Left renal cortex interstitium (tissue), 4 donors: ENCODE measurements at regions not wholly inside any gene's neighbourhood (a gene's known extent, or its start where the extent isn't known, plus 50 kb on each side); places are given as distances from the start of the nearest gene placed in this dataset.

ENCODE experiments used
- DNase-seq, 4 donors: peaks; one replicate each; pipeline ENCODE4 v3.0.0-alpha.2; 2013; ENCODE audit warnings: low read depth in 4 of 4, low spot score in 2 of 4, missing footprints in 1 of 4

DNA sequence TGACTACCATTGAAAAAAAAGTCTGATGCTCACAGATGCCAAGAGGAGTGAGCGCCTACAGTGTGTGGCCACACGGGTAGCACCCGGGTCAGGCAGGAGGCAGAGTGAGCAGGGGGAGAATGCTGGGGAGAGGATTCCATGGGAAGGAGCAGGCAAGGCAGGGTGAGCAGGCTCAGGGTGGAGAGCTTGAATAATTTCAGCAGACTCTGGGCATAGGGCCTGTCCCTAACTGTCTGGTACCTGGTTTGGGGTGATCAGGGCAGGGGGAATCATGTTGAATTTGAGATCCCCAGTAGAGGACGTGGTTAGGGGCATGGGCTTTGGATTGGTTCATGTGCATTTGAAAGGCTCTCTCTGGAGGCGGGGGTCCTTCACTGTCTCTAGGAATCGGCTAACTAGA is 51.2 kb upstream of the TLR3 start:
- DNase-seq = no peak

- no peak for DNase-seq
Observed at GRCh38 chr4:186018261-186018660, 50.7 kb upstream of the TLR3 start.

- DNase-seq = no peak
Observed at GRCh38 chr4:186018784-186019183, 50.2 kb upstream of the TLR3 start.
